ENCODE measurements at regions not wholly inside any gene's neighbourhood (a gene's known extent, or its start where the extent isn't known, plus 50 kb on each side); places are given as distances from the start of the nearest gene placed in this dataset.

GRCh38 chr18:54529444-54529843 lies 61.6 kb upstream of the DYNAP start:
- intact Hi-C loops (cut with DNase I), result no loop called here
- no peak for ATAC-seq

DNA sequence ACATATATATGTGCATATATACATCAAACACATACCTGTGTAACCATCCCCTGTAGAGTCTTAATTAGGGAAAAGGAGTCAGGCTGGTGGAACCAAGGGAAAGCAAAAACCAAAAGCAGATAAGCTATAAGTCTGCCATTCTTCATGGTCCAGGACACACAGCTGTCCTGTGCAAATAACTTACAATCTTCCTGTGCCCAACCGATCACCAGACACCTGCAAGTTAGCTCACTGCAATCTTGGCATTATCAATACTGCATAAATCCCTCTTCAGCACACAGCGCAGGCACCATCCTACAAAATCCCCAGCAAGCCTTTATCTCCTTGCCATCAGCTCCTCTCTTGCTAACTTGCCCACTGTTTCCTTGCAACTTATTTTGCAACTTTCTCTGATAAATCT lies 60.8 kb upstream of the DYNAP start:
- ATAC-seq (no peak), DNase-seq (no peak)
- intact Hi-C loops (cut with DNase I), result no loop called here

More at GRCh38 chr18:54529444-54529843, 61.6 kb upstream of the DYNAP start:
- no peak for DNase-seq

GRCh38 chr18:54531402-54532065 lies 59.5 kb upstream of the DYNAP start:
- DNase-seq, result no peak
- intact Hi-C loops (cut with DNase I), result no loop called here
- ATAC-seq, result no peak

GRCh38 chr18:54532222-54532621 lies 58.8 kb upstream of the DYNAP start:
- intact Hi-C loops (cut with DNase I), result no loop called here
- DNase-seq (no peak), ATAC-seq (no peak)

GRCh38 chr18:54532962-54533361 lies 58.1 kb upstream of the DYNAP start:
- ATAC-seq (no peak), DNase-seq (no peak)
- intact Hi-C loops (cut with DNase I), result no loop called here

Data from left cardiac atrium (tissue), 4 donors.